LNCaP clone FGC (cell line): ENCODE measurements at regions not wholly inside any gene's neighbourhood (a gene's known extent, or its start where the extent isn't known, plus 50 kb on each side); places are given as distances from the start of the nearest gene placed in this dataset.
A peak's percentile ranks its signal among the peaks of the same experiment; 100 is the strongest.
"Not testable (repeated sequence)": the region's sequence is repeated elsewhere in the genome, so short reads cannot be mapped to it uniquely, and the experiment has no call there.

Experiments used
- DNase-seq: peaks from one replicate; pipeline ENCODE4 v3.0.0-alpha.2; 2011; ENCODE audit warnings: low read depth
- H3K4me3 ChIP-seq: 2 replicates; pipeline ENCODE4 v1.5.1; 2011; ENCODE audit warnings: mild to moderate bottlenecking, low read depth, low read length, control low read depth
- CTCF ChIP-seq: IDR thresholded peaks from 2 replicates; pipeline ENCODE4 v1.5.1; 2012; ENCODE audit warnings: mild to moderate bottlenecking; ENCODE audit not compliant: control insufficient read depth, insufficient read depth; ENCODE audit errors: extremely low read depth

DNA sequence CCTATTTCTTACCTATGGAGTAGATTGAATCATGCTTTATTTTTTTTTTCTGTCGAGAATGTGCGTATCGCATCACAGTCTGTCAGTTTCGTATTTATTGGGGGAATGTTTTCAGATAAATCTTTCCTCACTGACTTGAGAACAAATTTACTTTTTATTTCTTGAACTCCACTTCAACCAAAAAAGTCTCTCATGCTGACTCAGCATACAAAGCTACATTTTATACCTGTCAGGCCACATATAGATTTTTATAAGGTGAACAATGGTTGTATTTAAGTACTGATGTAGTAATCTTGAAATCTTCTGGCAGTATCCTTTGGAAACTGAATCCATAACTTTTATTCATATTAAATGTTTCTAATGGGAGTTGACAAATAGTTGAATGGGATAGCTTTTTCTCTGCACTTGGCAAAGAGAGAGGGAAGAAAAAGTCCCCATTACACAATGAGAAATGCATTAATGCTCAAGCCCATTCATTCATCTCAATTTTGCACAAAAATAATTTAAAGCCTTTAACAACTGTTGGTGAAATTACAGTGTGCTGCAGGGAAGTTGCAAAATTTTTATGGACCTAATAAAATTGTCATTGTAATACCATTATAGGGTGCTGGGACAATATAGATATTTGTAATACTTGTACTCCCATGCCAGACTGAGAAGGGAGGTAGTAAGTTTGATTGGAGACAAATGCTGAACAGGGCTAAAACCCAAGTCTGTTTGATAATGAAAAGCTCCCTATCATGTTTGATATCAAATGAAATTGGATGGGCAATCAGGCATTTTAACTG, 367.6 kb downstream of the HLX start:
- H3K4me3 ChIP-seq = no peak overlapping the region
- no peak for TF ChIP-seq CTCF
- DNase-seq = peak; percentile 78

DNA sequence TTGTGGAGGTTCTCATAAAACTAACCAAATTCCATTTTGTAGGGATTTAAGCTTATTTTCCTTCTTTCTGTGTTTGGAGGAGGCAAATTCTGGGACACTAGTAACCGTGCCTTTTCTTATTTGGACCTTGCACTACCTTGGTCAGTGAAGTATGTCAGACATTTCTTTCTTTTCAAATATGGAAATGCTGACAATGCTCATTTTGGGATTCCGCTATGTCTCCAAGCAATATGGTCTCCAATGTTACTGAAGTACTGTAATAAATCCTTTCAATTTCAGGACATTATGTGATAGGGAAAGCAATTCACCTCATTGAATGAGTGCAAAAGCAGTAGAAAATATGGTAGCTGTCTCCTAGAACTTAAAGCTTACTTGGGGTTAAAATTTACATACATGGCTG, 372.3 kb downstream of the HLX start:
- no peak overlapping the region for H3K4me3 ChIP-seq
- no peak for DNase-seq
- TF ChIP-seq CTCF = no peak

DNA sequence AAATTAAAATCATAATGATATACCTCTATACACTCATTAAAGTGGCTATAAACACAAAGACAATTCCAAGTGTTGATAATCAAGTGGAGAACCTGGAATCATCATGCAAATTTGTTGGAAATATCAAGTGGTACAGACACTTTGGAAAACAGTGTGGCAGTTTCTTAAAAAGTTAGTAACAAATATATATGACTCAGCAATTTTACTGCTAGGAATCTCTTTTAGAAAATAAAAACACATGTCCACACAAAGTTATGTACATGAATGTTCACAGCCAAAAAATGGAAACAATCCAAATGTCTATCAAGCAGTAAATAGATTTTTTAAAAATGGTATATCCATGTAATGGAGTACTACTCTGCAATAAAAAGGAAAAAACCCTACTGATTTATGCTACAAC, 375.6 kb downstream of the HLX start:
- no peak for TF ChIP-seq CTCF
- DNase-seq = no peak
- no peak overlapping the region for H3K4me3 ChIP-seq

GRCh38 chr1:221256773-221257172, 377.5 kb downstream of the HLX start:
- H3K4me3 ChIP-seq = no peak overlapping the region
- TF ChIP-seq CTCF = no peak
- no peak for DNase-seq

DNA sequence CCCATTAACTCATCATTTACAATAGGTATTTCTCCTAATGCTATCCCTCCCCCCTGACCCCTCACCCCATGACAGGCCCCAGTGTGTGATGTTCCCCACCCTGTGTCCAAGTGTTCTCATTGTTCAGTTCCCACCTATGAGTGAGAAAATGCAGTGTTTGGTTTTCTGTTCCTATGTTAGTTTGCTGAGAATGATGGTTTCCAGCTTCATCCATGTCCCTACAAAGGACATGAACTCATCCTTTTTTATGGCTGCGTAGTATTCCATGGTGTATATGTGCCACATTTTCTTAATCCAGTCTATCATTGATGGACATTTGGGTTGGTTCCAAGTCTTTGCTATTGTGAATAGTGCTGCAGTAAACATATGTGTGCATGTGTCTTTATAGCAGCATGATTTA, 378.3 kb downstream of the HLX start:
- not testable (repeated sequence) for H3K4me3 ChIP-seq, DNase-seq

- H3K4me3 ChIP-seq, DNase-seq: not testable (repeated sequence)
Observed at GRCh38 chr1:221262677-221263076, 383.4 kb downstream of the HLX start.

GRCh38 chr1:221263831-221264767, 384.9 kb downstream of the HLX start:
- DNase-seq = no peak
- 0 out of 2 replicates have a peak, but pooled peaks have one; percentile 18 for TF ChIP-seq CTCF

More at GRCh38 chr1:221263831-221264767, 384.9 kb downstream of the HLX start:
- no peak overlapping the region for H3K4me3 ChIP-seq
